ENCODE measurements at regions not wholly inside any gene's neighbourhood (a gene's known extent, or its start where the extent isn't known, plus 50 kb on each side); places are given as distances from the start of the nearest gene placed in this dataset.

DNA sequence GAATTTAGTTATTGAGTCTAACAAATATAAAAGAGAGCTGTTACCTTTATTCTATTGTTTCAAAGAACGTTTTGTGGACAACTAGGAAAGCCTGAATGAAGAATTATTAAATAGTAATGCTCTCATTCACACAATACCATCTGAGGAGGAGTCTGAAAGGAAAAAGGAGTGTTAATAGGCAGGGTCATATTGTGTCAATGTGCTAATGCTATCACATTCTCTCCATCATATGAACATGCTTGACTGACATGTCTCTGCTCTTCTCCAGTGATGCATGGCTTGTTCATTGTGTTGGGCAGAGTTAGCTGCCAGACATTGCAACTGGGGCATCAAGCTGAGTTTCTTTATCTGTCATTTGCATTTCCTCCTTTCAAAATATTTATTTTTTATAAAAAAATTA is 1578.0 kb downstream of the MAT2B start:
- TF ChIP-seq TAF1 (IDR thresholded peaks at IDR 0.05; ENCODE audit: borderline replicate concordance, low read depth, low read length) = no peak
- TF ChIP-seq EP300 (IDR thresholded peaks at IDR 0.05; ENCODE audit: borderline replicate concordance in 1 of 2, control insufficient read depth in 1 of 2, low read depth in 2 of 2, low read length in 2 of 2) = no peak
- TF ChIP-seq POLR2AphosphoS5 (IDR thresholded peaks at IDR 0.05; ENCODE audit: low read length) = no peak
- TF ChIP-seq MEF2A (IDR thresholded peaks at IDR 0.05; ENCODE audit: insufficient read depth, low read depth, low read length) = no peak
- TF ChIP-seq, protein P1, sequence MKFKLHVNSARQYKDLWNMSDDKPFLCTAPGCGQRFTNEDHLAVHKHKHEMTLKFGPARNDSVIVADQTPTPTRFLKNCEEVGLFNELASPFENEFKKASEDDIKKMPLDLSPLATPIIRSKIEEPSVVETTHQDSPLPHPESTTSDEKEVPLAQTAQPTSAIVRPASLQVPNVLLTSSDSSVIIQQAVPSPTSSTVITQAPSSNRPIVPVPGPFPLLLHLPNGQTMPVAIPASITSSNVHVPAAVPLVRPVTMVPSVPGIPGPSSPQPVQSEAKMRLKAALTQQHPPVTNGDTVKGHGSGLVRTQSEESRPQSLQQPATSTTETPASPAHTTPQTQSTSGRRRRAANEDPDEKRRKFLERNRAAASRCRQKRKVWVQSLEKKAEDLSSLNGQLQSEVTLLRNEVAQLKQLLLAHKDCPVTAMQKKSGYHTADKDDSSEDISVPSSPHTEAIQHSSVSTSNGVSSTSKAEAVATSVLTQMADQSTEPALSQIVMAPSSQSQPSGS (IDR thresholded peaks at IDR 0.05; ENCODE audit: low read length) = no peak
- no peak for TF ChIP-seq POLR2A (IDR thresholded peaks at IDR 0.05; ENCODE audit: low read depth, low read length)
- TF ChIP-seq JUND (IDR thresholded peaks at IDR 0.05; ENCODE audit: low read depth, low read length) = no peak
- no peak for TF ChIP-seq SP1 (IDR thresholded peaks at IDR 0.05; ENCODE audit: low read depth, low read length)
- no peak for TF ChIP-seq HCFC1 (IDR thresholded peaks at IDR 0.05; ENCODE audit: low read length)

Measured in GM12878 (cell line).